HEK293T (cell line): ENCODE measurements at regions not wholly inside any gene's neighbourhood (a gene's known extent, or its start where the extent isn't known, plus 50 kb on each side); places are given as distances from the start of the nearest gene placed in this dataset.

Source experiments
- ARNT ChIP-seq: fragments of 450-650 bp; IDR thresholded peaks from 2 replicates; pipeline ENCODE4 v1.6.1; 2017; ENCODE audit warnings: mild to moderate bottlenecking
- BHLHE40 ChIP-seq: fragments of 450-650 bp; IDR thresholded peaks from 2 replicates; pipeline ENCODE4 v1.6.1; 2016; ENCODE audit warnings: mild to moderate bottlenecking, moderate library complexity, borderline replicate concordance
- ELF4 ChIP-seq: fragments of 450-650 bp; IDR thresholded peaks from 2 replicates; pipeline ENCODE4 v1.6.1; 2017; ENCODE audit warnings: antibody characterized with exemption

- TF ChIP-seq BHLHE40 (no peak), ARNT (no peak), ELF4 (no peak)
Observed at GRCh38 chr2:236393581-236393980, 129.4 kb upstream of the ASB18 start.
